Nephron progenitor cell (in vitro differentiated cells): ENCODE measurements at regions not wholly inside any gene's neighbourhood (a gene's known extent, or its start where the extent isn't known, plus 50 kb on each side); places are given as distances from the start of the nearest gene placed in this dataset.

Experiments
- DNase-seq: peaks from one replicate; pipeline ENCODE4 v3.0.0; 2021
- H3K27ac Mint-ChIP-seq: 2 replicates; pipeline ENCODE4 v1.8.0; 2021; ENCODE audit warnings: mild to moderate bottlenecking, moderate library complexity, mixed read lengths
- H3K27me3 Mint-ChIP-seq: 2 replicates; pipeline ENCODE4 v1.8.0; 2021; ENCODE audit warnings: mild to moderate bottlenecking, low read depth, mixed read lengths; ENCODE audit not compliant: poor library complexity
- H3K36me3 Mint-ChIP-seq: 2 replicates; pipeline ENCODE4 v1.8.0; 2021; ENCODE audit warnings: low read depth, mixed read lengths
- H3K4me1 Mint-ChIP-seq: 2 replicates; pipeline ENCODE4 v1.8.0; 2021; ENCODE audit warnings: mixed read lengths
- H3K4me3 Mint-ChIP-seq: 2 replicates; pipeline ENCODE4 v1.8.0; 2021; ENCODE audit warnings: mild to moderate bottlenecking, moderate library complexity, mixed read lengths
- H3K9me3 Mint-ChIP-seq: 2 replicates; pipeline ENCODE4 v1.8.0; 2021; ENCODE audit warnings: mild to moderate bottlenecking, moderate library complexity, mixed read lengths
- TF ChIP-seq, protein P1 (sequence below): fragments of 200-600 bp; sonication (generic); IDR thresholded peaks from 2 replicates; pipeline ENCODE4 v1.5.0; 2021; ENCODE audit warnings: antibody characterized with exemption

DNA sequence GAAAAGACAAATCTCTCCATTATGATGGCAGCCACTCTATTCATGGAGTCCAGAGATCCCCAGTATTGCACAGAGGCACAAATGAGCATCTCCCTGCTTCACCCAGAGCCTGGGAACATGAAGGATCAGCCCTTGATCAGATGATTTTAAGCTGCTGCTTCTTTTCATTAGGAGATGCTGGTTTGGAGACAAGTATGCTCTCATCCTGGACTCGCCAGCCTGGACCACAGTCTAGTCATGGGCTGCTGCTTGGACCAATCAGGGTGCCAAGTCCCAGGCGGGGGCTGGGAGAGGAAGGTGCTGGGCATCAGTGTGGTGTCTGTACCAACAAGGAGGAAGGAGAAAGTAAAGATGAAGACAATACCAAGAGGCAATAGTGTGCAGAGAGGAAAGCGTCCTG lies 195.7 kb upstream of the FOXQ1 start:
- no peak for DNase-seq
- TF ChIP-seq, protein P1, sequence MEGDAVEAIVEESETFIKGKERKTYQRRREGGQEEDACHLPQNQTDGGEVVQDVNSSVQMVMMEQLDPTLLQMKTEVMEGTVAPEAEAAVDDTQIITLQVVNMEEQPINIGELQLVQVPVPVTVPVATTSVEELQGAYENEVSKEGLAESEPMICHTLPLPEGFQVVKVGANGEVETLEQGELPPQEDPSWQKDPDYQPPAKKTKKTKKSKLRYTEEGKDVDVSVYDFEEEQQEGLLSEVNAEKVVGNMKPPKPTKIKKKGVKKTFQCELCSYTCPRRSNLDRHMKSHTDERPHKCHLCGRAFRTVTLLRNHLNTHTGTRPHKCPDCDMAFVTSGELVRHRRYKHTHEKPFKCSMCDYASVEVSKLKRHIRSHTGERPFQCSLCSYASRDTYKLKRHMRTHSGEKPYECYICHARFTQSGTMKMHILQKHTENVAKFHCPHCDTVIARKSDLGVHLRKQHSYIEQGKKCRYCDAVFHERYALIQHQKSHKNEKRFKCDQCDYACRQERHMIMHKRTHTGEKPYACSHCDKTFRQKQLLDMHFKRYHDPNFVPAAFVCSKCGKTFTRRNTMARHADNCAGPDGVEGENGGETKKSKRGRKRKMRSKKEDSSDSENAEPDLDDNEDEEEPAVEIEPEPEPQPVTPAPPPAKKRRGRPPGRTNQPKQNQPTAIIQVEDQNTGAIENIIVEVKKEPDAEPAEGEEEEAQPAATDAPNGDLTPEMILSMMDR: no peak
- peaks cover 13% of the 10 kb centered on the region for H3K4me1 Mint-ChIP-seq
- no peaks in the 10 kb centered on the region for H3K9me3 Mint-ChIP-seq
- H3K27me3 Mint-ChIP-seq: peaks cover 22% of the 10 kb centered on the region
- no peak overlapping the region for H3K27ac Mint-ChIP-seq
- H3K4me3 Mint-ChIP-seq: no peak overlapping the region
- no peaks in the 10 kb centered on the region for H3K36me3 Mint-ChIP-seq

DNA sequence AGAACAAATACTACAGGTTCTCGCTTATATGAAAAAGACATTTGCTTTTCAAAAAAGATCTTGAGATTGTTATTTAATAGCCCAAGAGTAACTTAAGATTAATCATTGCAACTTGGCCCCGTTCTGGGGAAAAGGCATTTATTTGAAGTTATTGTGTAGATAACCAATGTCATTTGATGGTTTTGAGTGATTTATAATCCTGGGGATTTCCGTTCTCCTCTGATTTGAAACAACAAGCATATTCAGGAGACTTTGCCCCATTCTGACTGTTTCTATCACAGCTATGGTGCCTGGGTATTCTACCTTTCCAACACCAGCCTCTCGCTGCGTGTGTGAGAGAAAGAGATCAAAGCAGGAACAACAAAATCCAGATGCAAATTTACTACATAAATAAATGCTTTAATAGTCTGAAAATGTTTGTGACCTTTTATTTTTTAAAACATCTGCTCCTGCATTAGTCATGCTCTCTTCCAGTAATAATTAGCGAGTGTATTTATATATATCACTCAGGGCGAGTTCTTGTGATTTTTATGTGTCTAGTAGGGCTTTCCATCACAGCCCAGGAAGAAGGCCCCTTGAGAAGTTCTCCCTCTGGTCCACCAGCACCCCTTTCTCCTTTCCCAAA lies 197.9 kb upstream of the FOXQ1 start:
- Mint-ChIP-seq H3K9me3 (no peaks in the 10 kb centered on the region), H3K27me3 (peaks cover 19% of the 10 kb centered on the region), H3K4me3 (no peak overlapping the region), H3K36me3 (no peaks in the 10 kb centered on the region), H3K27ac (no peak overlapping the region), H3K4me1 (peaks cover 12% of the 10 kb centered on the region)
- TF ChIP-seq, protein P1: no peak
- DNase-seq: no peak

DNA sequence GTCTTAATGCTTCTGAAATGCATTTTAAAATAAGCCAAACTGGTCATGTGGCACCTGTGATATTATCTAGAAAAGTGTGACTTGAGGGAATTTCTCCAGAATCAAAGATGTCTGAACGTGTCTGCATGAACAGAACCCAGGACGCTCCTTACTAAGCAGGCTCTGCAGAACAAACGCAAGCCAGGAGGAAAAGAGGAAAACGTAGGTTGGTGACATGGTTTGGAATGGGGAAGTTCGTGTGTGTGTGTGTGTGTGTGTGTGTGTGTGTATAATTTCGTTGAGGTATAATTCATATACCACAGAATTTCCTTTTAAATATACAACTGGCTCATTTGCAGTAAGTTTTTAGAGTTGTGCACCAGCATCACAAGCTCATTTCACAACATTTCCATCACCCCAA lies 200.5 kb upstream of the FOXQ1 start:
- H3K27ac Mint-ChIP-seq: no peak overlapping the region
- H3K9me3 Mint-ChIP-seq: peaks cover 11% of the 10 kb centered on the region
- H3K27me3 Mint-ChIP-seq: peaks cover 23% of the 10 kb centered on the region
- no peak for DNase-seq
- no peaks in the 10 kb centered on the region for H3K36me3 Mint-ChIP-seq
- H3K4me1 Mint-ChIP-seq: no peaks in the 10 kb centered on the region
- H3K4me3 Mint-ChIP-seq: no peak overlapping the region
- TF ChIP-seq, protein P1: no peak

DNA sequence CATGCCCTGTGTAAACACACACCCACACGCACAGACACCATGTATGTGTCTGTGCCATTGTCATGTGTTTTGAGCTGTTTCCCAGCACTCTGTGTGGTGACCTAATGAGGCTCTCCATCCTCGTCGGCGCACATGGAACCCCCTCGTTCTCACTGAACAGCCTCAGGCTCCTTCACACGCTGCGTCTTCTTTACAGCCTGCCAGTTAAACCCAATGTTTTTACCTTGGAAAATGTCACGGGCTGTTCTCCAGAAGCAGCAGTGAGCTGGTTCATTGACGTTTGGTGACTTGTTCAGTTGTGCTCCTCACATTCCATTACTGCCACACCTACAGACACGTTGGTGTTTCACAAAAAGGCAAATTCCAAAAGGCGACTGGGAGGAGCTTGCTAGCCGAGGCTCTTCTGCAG lies 201.0 kb upstream of the FOXQ1 start:
- DNase-seq: no peak
- no peaks in the 10 kb centered on the region for H3K4me1 Mint-ChIP-seq
- H3K4me3 Mint-ChIP-seq: no peak overlapping the region
- H3K36me3 Mint-ChIP-seq: no peaks in the 10 kb centered on the region
- peaks cover 20% of the 10 kb centered on the region for H3K27me3 Mint-ChIP-seq
- peaks cover 11% of the 10 kb centered on the region for H3K9me3 Mint-ChIP-seq
- no peak overlapping the region for H3K27ac Mint-ChIP-seq
- TF ChIP-seq, protein P1: no peak

DNA sequence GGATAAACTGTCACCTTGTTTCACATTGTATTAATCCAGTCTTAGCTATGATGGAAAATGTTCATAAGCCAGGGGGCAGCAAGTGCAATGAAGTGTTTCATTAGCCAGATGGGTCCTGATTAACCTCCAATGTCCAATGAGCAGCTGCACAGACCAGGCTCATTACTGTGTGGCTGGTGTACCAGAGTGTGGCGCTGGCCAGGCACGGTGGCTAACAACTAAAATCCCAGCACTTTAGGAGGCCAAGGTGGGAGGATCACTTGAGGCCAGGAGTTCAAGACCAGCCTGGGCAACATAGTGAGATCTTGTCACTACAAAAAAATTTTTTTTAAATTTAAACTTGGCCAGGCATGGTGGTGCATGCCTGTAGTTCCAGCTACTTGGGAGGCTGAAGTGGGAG lies 201.7 kb upstream of the FOXQ1 start:
- no peaks in the 10 kb centered on the region for H3K4me1 Mint-ChIP-seq
- TF ChIP-seq, protein P1: no peak
- peaks cover 18% of the 10 kb centered on the region for H3K27me3 Mint-ChIP-seq
- peaks cover 11% of the 10 kb centered on the region for H3K9me3 Mint-ChIP-seq
- H3K27ac Mint-ChIP-seq: no peak overlapping the region
- no peak overlapping the region for H3K4me3 Mint-ChIP-seq
- no peak for DNase-seq
- no peaks in the 10 kb centered on the region for H3K36me3 Mint-ChIP-seq

DNA sequence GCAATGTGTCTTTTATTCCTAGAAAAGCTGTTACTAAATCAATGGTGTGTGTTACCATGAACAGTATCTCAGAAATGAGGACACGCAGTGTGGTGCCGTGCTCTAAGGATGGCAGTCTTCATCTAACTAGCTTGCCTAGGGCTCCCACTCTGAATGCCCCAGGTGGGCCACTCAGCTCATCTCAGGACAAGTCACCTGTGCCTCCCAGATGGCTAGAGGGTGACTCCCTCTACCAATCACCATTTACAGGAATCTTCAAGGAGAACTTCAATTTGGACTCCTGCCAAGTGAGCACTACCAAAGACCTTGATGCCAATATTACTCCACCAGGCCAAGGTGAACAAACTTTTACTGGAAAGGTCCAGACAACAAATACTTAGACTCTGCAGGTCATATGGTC lies 202.8 kb upstream of the FOXQ1 start:
- H3K27me3 Mint-ChIP-seq: peaks cover 20% of the 10 kb centered on the region
- no peak overlapping the region for H3K4me3 Mint-ChIP-seq
- TF ChIP-seq, protein P1: no peak
- peaks cover 11% of the 10 kb centered on the region for H3K9me3 Mint-ChIP-seq
- no peaks in the 10 kb centered on the region for H3K36me3 Mint-ChIP-seq
- no peak for DNase-seq
- no peaks in the 10 kb centered on the region for H3K4me1 Mint-ChIP-seq
- no peak overlapping the region for H3K27ac Mint-ChIP-seq
